ENCODE measurements at regions not wholly inside any gene's neighbourhood (a gene's known extent, or its start where the extent isn't known, plus 50 kb on each side); places are given as distances from the start of the nearest gene placed in this dataset.

DNA sequence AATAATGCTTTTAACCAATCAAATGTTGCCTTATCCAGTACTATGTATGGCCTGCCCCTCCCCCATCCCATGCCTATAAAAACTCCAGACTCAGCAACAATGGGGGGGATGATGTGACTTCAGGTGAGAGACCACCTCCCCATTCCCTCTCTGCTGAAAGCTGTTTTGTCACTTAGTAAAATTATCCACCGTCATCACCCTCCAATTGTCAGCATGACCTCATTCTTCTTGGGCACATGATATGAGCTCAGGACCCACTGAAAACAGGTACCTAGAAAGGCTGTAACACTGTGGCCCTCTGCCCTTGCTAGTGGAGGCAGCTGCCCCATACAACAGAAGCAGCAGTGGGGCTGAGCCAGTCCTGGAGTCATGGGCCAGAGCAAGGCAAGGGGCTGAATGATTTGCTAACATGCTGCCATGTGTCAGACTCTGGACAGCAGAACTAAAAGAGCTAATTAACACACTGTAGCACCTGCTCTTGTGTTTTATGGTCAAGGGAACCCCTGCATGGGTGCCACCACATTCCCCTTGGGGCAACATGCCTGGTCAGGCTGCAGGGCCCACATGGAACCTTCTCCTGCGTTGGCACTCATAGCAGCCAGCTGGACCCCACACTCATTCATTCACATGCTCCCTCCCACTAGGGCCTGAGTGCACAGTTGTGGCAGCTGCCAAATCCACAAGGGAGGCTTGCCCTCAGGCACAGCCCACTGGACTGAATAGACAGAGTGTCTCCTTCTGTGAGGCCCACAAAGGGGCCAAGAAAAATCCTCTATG is 722.2 kb upstream of the PCDH20 start:
- no peak for TF ChIP-seq ZFX (IDR thresholded peaks at IDR 0.05; ENCODE audit: borderline replicate concordance)
- TF ChIP-seq, protein P1, sequence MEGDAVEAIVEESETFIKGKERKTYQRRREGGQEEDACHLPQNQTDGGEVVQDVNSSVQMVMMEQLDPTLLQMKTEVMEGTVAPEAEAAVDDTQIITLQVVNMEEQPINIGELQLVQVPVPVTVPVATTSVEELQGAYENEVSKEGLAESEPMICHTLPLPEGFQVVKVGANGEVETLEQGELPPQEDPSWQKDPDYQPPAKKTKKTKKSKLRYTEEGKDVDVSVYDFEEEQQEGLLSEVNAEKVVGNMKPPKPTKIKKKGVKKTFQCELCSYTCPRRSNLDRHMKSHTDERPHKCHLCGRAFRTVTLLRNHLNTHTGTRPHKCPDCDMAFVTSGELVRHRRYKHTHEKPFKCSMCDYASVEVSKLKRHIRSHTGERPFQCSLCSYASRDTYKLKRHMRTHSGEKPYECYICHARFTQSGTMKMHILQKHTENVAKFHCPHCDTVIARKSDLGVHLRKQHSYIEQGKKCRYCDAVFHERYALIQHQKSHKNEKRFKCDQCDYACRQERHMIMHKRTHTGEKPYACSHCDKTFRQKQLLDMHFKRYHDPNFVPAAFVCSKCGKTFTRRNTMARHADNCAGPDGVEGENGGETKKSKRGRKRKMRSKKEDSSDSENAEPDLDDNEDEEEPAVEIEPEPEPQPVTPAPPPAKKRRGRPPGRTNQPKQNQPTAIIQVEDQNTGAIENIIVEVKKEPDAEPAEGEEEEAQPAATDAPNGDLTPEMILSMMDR (IDR thresholded peaks at IDR 0.05) = no peak
- H3K27ac ChIP-seq = no peak overlapping the region

- TF ChIP-seq, protein P1 (IDR thresholded peaks at IDR 0.05) = no peak
- TF ChIP-seq ZFX (IDR thresholded peaks at IDR 0.05; ENCODE audit: borderline replicate concordance) = no peak
- no peak overlapping the region for H3K27ac ChIP-seq
Observed at GRCh38 chr13:62131604-62132003, 716.0 kb upstream of the PCDH20 start.

- no peak for TF ChIP-seq ZFX (IDR thresholded peaks at IDR 0.05; ENCODE audit: borderline replicate concordance)
- TF ChIP-seq, protein P1 (IDR thresholded peaks at IDR 0.05) = no peak
- H3K27ac ChIP-seq = no peak overlapping the region
Observed at GRCh38 chr13:62130062-62130970, 714.7 kb upstream of the PCDH20 start.

GRCh38 chr13:62129000-62129551 is 713.4 kb upstream of the PCDH20 start:
- H3K27ac ChIP-seq = no peak overlapping the region
- TF ChIP-seq, protein P1 (IDR thresholded peaks at IDR 0.05) = no peak

GRCh38 chr13:62126400-62126799 is 710.8 kb upstream of the PCDH20 start:
- no peak overlapping the region for H3K27ac ChIP-seq
- TF ChIP-seq, protein P1 (IDR thresholded peaks at IDR 0.05) = no peak
- TF ChIP-seq ZFX (IDR thresholded peaks at IDR 0.05; ENCODE audit: borderline replicate concordance) = no peak

DNA sequence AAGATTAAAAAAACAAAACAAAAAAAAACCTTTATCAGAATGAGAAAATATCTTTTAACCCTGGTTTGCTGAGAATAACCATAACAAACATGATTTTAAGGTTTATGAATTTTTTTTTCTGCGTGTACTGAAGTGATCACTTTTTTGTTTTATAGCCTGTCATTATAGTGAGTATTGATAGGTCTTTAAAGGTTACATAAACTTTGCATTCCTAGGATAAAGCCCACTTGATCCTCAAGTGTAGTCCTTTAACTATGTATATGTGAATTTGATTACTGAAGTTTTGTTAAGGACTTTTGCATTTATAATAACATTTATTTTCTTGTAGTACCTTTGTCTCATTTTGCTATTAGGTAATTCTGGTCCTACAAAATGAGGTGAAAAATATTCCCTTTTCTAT is 709.8 kb upstream of the PCDH20 start:
- no peak overlapping the region for H3K27ac ChIP-seq
- TF ChIP-seq ZFX (IDR thresholded peaks at IDR 0.05; ENCODE audit: borderline replicate concordance) = no peak
- TF ChIP-seq, protein P1 (IDR thresholded peaks at IDR 0.05) = no peak

Measured in 22Rv1 (cell line).